ENCODE measurements at regions not wholly inside any gene's neighbourhood (a gene's known extent, or its start where the extent isn't known, plus 50 kb on each side); places are given as distances from the start of the nearest gene placed in this dataset.

GRCh38 chr5:72624641-72625236, 117.5 kb upstream of the ZNF366 start:
- Histone ChIP-seq H4K91ac (ENCODE audit: insufficient read depth, low read depth, low read length) (peak overlapping the region; percentile 81), H3K14ac (replicated peaks; ENCODE audit: low read depth, low read length) (peak overlapping the region; percentile 54), H3K56ac (ENCODE audit: extremely low read depth, insufficient read depth, low read length) (peak overlapping the region; percentile 55; the same call in 1 of the 2 replicates), H3K27ac (ENCODE audit: insufficient read depth, low read length) (peak overlapping the region; percentile 75), H3K18ac (ENCODE audit: low read depth, low read length) (peak overlapping the region; percentile 6; the same call in 1 of the 2 replicates), H2AK5ac (ENCODE audit: low read depth, low read length) (peak overlapping the region; percentile 31; the same call in 1 of the 2 replicates), H3K4me1 (ENCODE audit: control insufficient read depth, insufficient read depth, low read length) (peaks cover 10% of the 10 kb centered on the region), H4K20me1 (ENCODE audit: insufficient read depth, low read length) (no peaks in the 10 kb centered on the region), H2BK15ac (ENCODE audit: low read depth, low read length) (peak overlapping the region; percentile 67; the same call in 2 of the 3 replicates), H2BK20ac (ENCODE audit: low read depth, low read length) (peak overlapping the region; percentile 93), H3K27me3 (ENCODE audit: control insufficient read depth, insufficient read depth, low read length) (no peaks in the 10 kb centered on the region), H2BK120ac (ENCODE audit: low read depth, low read length) (peak overlapping the region; percentile 88), H3K4ac (ENCODE audit: low read depth, low read length) (peak overlapping the region; percentile 88), H2BK5ac (ENCODE audit: low read depth, low read length, poor library complexity, severe bottlenecking) (peak overlapping the region; percentile 66), H4K8ac (ENCODE audit: low read depth in 2 of 2, low read length in 2 of 2) (peak overlapping the region; percentile 16 to 48; a peak in 1 of 4 replicates), H2AK9ac (replicated peaks; ENCODE audit: low read depth, low read length, poor library complexity) (peak overlapping the region; percentile 48), H2AFZ (replicated peaks; ENCODE audit: low read length, poor library complexity) (peak overlapping the region; percentile 69), H3K4me2 (ENCODE audit: low read depth, low read length) (peak overlapping the region; percentile 67), H3K9ac (ENCODE audit: low read depth, low read length) (no peak overlapping the region; the same call in 1 of the 2 replicates), H3K23ac (ENCODE audit: low read depth, low read length) (peak overlapping the region; percentile 85), H4K5ac (ENCODE audit: low read depth, low read length) (no peak overlapping the region), H3K9me3 (ENCODE audit: control insufficient read depth, insufficient read depth, low read length) (no peaks in the 10 kb centered on the region), H3K79me1 (ENCODE audit: low read depth in 1 of 2, low read length in 2 of 2) (no peaks in the 10 kb centered on the region), H3K4me3 (ENCODE audit: insufficient read depth, low read depth, low read length) (no peak overlapping the region), H3K9me1 (ENCODE audit: insufficient read depth, low read length) (peaks cover 5% of the 10 kb centered on the region), H3K36me3 (ENCODE audit: control insufficient read depth, insufficient read depth, low read length) (no peaks in the 10 kb centered on the region)
- intact Hi-C loops (cut with micrococcal nuclease) (no loop called here), in situ Hi-C loops (cut with MboI; ENCODE audit: low sequenced_read_pairs) (loop anchor here (10.0 kb wide), 1 partner anchor 190 kb away; the partner anchor contains the start of gene TNPO1), dilution Hi-C loops (cut with HindIII; ENCODE audit: low sequenced_read_pairs, unreplicated experiment) (no loop called here)
- ChIA-PET CTCF (interaction anchor here (0.9 kb wide), 1 partner anchor 17 kb away, joined by 3 read pairs; no protein-coding TSS in a partner anchor), POLR2A (ENCODE audit: unreplicated experiment) (interaction anchor here (0.8 kb wide), 1 partner anchor 305 kb away, joined by 3 read pairs; the partner anchor contains the start of genes MRPS27 and PTCD2)
- DNase-seq (peak; percentile 76), ATAC-seq (ENCODE audit: low read depth) (peak; percentile 93)
- BruUV-seq (replicated peaks): no TSS peak
- TF ChIP-seq BHLHE40 (IDR thresholded peaks at IDR 0.05; ENCODE audit: low read depth, low read length) (no peak), RAD21 (IDR thresholded peaks at IDR 0.05; ENCODE audit: low read length) (no peak), MAZ (IDR thresholded peaks at IDR 0.05; ENCODE audit: borderline replicate concordance, low read depth, low read length) (no peak), SMC3 (IDR thresholded peaks at IDR 0.05; ENCODE audit: low read depth, low read length) (no peak), CEBPB (IDR thresholded peaks at IDR 0.05; ENCODE audit: low read depth, low read length) (no peak), NFE2L2 (IDR thresholded peaks at IDR 0.05; ENCODE audit: low read depth, low read length) (no peak), FOS (IDR thresholded peaks at IDR 0.05; ENCODE audit: low read depth, low read length) (peak; percentile 36; the same call in 1 of the 2 replicates), MXI1 (IDR thresholded peaks at IDR 0.05; ENCODE audit: borderline replicate concordance, low read depth, low read length) (no peak), MAFK (IDR thresholded peaks at IDR 0.05; ENCODE audit: low read depth, low read length) (no peak), POLR2A (IDR thresholded peaks at IDR 0.05; ENCODE audit: low read depth, low read length) (no peak), CHD1 (IDR thresholded peaks at IDR 0.05; ENCODE audit: low read depth, low read length) (no peak), USF2 (IDR thresholded peaks at IDR 0.05; ENCODE audit: low read depth, low read length) (no peak), CTCF (conservative IDR thresholded peaks at IDR 0.05; ENCODE audit: low read depth, low read length) (no peak), RCOR1 (IDR thresholded peaks at IDR 0.05; ENCODE audit: insufficient replicate concordance, low read length) (no peak), RFX5 (IDR thresholded peaks at IDR 0.05; ENCODE audit: low read depth, low read length) (0 out of 2 replicates have a peak, but pooled peaks have one; percentile 30)
- WGBS, 2 experiments (ENCODE audit: extremely low coverage in 2 of 2, insufficient read length in 1 of 2): no CpG with 5 or more reads among the region's 5 CpGs
